Vagina (tissue), 2 donors: ENCODE measurements at regions not wholly inside any gene's neighbourhood (a gene's known extent, or its start where the extent isn't known, plus 50 kb on each side); places are given as distances from the start of the nearest gene placed in this dataset.

Experiments
- POLR2A ChIP-seq, 2 donors: fragments of 450-650 bp; IDR thresholded peaks; one replicate each; pipeline ENCODE4 v1.6.1; 2017; ENCODE audit warnings: antibody characterized with exemption in 2 of 2, mild to moderate bottlenecking in 2 of 2, moderate library complexity in 2 of 2
- POLR2AphosphoS5 ChIP-seq, 2 donors: sonication (generic); formaldehyde crosslinking; IDR thresholded peaks; one replicate each; pipeline ENCODE4 v1.9.0; 2017; ENCODE audit warnings: antibody characterized with exemption in 2 of 2, mild to moderate bottlenecking in 2 of 2, low read depth in 1 of 2; ENCODE audit not compliant: insufficient read depth in 1 of 2
- TF ChIP-seq, protein P1 (sequence below), 3 experiments: fragments of 450-650 bp in 2 of 3; fragments of 200-600 bp in 1 of 3; sonication (generic) in 1 of 3; IDR thresholded peaks; one replicate each; pipeline ENCODE4 v1.5.1; 2017 to 2019; ENCODE audit warnings: antibody characterized with exemption in 3 of 3, mild to moderate bottlenecking in 2 of 3, moderate library complexity in 2 of 3

GRCh38 chr11:111006227-111006626 lies 239.3 kb upstream of the POU2AF2 start:
- TF ChIP-seq, protein P1, sequence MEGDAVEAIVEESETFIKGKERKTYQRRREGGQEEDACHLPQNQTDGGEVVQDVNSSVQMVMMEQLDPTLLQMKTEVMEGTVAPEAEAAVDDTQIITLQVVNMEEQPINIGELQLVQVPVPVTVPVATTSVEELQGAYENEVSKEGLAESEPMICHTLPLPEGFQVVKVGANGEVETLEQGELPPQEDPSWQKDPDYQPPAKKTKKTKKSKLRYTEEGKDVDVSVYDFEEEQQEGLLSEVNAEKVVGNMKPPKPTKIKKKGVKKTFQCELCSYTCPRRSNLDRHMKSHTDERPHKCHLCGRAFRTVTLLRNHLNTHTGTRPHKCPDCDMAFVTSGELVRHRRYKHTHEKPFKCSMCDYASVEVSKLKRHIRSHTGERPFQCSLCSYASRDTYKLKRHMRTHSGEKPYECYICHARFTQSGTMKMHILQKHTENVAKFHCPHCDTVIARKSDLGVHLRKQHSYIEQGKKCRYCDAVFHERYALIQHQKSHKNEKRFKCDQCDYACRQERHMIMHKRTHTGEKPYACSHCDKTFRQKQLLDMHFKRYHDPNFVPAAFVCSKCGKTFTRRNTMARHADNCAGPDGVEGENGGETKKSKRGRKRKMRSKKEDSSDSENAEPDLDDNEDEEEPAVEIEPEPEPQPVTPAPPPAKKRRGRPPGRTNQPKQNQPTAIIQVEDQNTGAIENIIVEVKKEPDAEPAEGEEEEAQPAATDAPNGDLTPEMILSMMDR (IDR thresholded peaks at IDR 0.05), result no peak
- TF ChIP-seq POLR2AphosphoS5 (IDR thresholded peaks at IDR 0.05; ENCODE audit: insufficient read depth in 1 of 2, low read depth in 1 of 2), result no peak
- TF ChIP-seq POLR2A (IDR thresholded peaks at IDR 0.05), result no peak
